AG20443 (cell line): ENCODE measurements at regions not wholly inside any gene's neighbourhood (a gene's known extent, or its start where the extent isn't known, plus 50 kb on each side); places are given as distances from the start of the nearest gene placed in this dataset.
A peak's percentile ranks its signal among the peaks of the same experiment; 100 is the strongest.
"Not testable (repeated sequence)": the region's sequence is repeated elsewhere in the genome, so short reads cannot be mapped to it uniquely, and the experiment has no call there.

Source experiments
- DNase-seq: peaks from one replicate; pipeline ENCODE4 v3.0.0; 2012; ENCODE audit warnings: low spot score, mixed read lengths

DNA sequence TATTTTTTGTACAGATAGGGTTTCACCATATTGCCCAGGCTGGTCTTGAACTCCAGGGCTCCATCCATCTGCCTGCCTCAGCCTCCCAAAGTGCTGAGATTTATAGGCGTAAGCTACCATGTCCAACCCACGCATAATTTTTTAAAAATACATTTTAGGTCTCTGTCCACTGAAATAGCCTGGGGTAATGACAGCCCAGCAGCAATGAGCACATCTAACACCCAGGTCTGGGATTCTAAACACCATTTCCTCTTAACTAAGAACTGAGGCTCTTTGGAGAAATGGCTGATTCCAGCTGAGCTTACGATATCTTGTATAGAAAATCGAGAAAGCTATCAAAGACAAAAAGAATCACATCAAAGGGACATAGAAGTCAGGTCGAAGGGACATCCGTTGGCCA, 245.3 kb downstream of the PARN start:
- DNase-seq = no peak

DNA sequence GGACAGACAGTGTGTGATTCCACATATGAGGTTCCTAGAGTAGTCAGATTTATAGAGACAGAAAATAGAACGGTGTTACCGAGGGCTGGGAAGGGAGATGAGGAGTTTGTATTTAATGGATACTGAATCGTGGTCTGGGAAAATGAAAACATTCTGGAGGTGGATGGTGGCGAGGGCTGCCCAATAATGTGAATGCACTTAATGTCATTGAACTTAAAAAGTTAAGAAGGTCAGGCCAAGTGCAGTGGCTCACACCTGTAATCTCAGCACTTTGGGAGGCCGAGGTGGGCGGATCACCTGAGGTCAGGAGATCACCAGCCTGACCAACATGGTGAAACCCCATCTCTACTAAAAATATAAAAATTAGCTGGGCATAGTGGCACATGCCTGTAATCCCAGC, 246.2 kb downstream of the PARN start:
- not testable (repeated sequence) for DNase-seq

DNA sequence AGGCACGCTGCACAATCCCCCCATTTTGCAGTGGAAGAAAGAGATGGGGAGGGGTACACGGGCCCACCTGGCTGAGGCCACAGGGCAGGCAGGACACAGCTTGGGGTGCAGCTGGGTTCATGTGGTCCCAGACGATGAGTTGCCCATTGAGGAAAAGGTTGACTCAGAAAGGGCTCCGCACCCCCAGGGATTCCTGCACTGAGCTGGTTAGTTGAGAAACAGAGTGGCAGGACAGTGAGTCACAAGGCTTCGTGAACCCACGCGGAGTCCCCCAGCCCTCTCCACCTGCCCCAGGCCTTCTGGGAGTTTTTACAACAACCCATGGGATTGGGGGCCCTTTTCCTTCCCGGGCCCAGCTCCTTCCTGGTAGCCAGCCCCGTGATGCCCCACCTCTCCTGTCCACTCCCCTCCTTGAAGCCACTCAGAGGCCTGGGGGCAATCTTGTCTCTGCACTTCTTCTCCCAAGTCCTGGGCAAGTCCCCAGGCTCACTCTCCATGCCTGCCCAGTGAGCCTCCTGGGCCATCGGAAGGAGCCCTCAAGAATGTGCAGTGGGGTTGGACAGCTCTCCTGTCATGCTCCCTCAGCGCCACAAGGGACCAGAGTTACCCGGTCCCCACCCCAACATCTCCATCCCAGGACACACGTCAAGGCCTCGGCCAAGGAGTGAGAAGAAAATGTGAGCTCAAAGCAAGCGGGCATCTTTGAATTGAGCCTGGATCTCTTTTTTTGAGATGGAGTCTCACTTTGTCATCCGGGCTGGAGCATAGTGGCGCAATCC, 251.2 kb downstream of the PARN start:
- peak; percentile 53 for DNase-seq

DNA sequence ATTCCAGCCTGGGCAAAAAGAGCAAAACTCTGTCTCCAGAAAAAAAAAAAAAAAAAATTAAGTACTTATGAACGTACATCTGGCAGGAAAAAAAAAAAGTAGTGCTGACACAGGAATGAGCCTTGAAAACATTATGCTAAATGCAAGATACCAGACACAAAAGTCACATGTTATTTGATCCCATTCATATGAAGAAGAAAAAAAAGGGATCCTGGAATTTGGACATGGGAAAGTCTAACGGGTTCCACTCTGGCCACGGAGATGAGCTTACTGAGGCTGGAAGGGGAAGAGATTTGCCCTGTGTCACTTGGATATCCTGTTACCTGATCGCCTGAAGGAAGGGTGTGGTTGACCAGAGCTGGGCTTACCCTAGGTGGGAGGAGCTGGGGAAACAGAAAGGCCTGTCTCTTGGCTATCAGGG, 251.9 kb downstream of the PARN start:
- DNase-seq = peak; percentile 46

DNA sequence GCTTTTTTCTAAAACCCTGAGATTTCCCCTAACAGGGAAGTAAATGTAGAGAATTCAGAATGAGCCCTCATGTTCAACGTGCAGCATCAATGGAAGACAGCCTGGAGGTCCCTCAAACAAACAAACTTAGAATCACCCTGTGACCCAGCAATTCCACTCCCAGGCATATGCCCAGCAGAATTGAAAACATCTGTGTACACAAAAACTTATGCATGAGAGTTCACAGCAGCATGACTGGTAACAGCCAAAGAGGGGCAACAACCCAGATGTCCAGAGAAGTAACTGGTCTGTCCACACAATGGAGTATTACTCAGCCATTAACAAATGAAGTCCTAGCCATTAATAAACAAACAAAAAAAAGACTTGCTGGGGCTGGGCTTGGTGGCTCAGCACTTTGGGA, 252.7 kb downstream of the PARN start:
- no peak for DNase-seq

DNA sequence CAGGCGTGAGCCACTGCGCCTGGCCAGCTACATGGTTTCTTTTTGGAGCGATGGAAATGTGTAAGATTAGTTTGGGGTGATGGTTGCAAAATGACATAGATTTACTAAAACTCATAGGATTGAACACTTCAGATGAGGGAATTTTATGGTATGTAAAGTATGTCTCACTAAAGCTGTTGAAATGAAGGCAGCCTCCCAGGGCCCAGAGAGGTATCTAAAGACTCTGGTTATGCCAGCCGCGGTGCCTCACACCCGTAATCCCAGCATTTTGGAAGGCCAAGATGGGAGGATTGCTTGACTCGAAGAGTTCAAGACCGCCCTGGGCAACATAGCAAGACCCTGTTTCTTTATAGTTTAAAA, 254.9 kb downstream of the PARN start:
- no peak for DNase-seq

DNA sequence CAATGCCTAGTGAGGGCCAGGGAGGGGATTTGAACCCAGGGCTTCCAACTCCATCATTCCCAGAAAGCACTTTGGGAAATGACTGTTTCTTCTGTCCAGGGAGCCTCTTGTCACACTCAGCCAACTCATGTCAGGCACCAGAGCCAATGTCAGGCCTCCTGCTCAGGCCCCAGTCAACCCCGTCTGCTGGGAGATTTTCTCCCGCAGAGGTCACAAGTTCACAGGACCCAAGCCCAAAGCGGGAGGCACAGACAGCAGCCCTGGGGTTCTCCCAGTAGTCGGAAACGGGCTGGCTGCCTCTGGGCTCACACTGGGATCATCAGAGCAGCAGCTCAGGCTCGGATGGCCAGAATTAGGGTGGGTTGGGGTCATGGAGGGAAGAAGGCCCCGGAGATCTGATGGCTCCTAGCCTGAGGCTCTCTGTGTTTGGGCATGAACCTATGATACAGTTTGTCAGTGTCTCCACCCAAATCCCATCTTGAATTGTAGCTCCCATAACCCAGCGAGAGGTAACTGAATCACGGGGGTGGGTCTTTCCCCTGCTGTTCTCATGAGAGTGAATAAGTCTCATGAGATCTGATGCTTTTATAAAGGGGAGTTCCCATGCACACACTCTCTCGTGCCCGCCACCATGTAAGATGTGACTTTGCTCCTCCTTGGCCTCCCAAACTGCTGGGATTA, 255.5 kb downstream of the PARN start:
- no peak for DNase-seq

DNA sequence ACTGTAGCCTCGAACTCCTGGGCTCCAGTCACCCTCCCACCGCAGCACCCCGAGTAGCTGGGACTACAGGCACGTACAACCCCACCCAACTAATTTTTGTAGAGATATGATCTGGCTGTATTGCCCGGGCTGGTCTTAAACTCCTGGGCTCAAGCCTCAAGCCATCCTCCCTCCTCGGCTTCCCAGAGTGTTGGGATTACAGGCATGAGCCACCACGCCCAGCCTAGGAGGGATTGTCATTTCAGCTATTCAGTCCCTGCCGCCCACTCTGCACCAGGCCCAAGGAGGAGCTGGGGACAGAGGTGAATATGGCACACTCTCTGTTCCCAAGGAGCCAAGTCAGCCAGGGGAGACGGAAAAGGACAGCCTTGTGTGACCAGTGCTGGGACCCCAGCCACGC, 256.2 kb downstream of the PARN start:
- DNase-seq = no peak

DNA sequence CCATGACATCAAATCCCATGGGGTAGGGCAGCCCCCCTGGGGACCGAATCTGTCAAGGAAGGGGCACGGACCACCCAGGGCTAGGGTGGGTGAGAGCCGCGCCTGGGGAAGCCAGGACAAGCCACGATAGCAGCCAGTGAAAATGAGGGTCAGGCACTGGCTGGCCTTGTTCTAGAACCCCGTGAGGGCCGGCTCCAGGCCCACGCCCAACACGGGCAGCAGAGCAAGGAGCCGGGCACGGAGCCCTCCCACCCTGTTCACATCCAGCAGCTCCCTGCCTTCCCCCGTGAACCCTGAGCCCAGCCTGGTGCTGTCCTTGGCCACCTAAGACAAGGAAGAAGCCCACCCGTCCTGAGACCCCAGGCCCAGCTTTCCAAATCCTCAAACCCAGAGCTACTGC, 256.7 kb downstream of the PARN start:
- DNase-seq = no peak

DNA sequence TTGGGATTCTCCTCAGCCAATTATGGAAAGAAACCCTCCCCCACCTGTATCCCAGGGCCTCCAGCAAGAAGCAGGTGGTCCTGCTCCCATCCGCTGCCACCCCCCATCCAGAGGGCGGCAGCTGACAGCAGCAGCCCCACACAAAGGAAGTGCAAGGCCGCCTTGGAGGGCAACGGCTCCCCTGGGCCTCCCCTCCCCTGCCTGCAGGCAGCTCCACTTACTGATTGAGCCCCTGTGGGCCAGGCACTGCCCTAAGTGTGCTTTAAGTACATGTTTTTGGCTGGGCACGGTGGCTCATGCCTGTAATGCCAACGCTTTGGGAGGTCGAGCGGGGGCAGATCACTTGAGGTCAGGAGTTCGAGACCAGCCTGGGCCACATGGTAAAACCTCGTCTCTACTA, 257.6 kb downstream of the PARN start:
- no peak for DNase-seq

DNA sequence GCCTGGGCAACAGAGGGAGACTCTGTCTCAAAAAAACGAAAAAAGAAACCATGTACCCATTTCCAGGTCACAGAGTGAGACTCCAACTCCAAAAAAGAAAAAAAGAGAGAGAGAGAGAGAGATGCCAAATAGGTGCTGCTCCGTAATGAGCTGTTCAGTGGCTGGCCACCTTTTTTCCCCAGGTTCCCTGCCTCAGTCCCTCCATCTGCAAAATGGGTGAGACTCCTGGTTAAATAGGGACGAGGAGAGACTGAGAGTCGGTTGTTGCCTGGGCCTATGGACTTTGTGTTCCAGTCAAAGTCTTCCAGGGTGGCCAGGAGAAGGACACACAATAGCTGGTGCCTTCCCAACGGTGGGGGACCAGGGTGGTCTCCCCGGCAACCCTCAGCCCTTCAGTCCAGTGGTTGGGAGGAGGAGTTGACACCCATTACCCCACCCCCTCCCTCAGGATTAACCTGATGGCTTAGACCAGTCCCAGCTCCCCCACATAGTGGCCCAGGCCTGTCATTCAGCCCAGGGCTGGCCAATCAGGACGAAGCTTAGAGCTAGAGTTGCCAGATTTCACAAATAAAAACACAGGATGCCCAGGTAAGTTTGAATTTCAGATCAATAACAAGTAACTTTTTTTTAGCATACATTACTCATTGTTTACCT, 258.2 kb downstream of the PARN start:
- no peak for DNase-seq

DNA sequence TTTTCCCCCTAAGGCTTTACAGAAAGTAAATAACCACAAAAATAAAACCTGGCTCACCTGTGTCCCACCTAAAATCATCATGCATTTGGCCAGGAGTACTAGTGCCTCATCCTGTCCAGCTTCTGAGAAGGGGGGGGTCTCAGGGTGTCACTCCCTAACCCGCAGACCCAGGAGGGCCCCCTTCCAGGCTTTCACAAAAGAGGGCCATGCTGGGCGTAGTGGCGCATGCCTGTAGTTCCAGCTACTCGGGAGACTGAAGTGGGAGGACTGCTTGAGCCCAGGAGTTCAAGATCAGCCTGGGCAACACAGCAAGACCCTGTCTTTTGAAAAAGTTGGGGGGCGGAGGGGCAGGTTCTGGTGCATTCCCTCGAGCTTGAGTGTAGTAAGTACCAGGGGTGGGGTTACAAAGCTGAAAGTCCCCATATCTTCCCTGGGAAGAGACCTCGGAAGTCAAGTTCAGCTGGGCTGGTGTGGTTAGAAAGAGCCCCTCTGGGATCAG, 259.3 kb downstream of the PARN start:
- DNase-seq = no peak

DNA sequence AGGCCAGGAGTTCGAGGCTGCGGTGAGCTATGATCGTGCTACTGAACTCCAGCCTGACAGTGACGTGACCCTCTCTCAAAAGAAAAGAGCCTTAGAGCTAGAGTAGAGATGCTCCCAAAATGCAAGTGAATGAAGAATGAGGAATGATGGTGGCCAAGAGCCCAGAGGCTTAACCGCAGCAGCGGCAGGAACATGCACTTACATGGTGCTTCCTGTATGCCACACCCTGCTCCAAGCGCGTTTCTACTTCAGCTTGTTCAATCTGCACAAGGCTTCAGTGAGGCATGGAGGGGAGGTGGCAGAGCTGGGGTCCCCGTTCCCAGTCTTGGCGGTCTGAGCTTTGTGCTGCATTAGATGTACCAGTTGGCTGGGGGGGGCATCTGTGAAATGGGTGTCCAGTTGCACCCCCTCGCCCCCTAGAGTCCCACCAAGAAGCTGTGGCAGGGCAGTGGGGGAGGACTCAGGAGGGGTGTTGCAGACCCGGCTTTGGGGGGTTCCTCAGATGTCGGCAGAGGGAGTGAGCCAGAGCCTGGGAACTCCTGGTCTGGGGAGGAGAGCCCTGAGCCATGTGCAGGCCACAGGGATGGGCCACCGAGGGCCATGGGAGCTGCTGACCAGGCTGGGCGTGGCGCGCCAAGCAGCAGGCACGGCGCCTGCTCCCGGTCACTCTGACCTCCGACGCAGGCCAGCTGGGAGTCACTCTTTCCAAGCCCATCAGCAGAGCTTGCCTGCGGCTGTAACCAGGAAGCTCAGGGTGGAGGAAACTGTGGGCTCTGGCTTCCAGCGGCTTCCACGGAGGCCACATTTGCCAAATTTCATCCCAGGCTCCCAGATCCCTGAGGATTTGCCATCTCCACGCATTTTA, 260.1 kb downstream of the PARN start:
- DNase-seq = peak; percentile 78

DNA sequence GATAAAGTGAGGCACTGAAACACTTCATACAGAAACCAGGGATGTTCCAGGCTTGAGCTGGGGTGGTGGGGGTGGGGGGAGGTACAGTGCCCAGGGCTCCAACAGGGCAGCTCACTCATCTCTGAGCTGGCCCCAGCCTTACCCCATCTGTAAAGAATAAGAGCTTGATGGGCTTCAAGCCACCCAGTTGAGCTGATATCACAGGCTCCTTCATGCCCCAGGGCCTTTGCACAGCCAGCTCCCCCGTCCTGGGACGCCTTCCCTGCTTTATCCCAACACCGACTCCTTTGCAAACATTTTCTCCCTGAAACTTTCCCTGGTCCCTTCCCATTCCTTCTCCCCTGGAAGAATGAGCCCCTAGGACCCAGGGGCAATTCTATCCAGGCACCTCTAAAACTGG, 261.7 kb downstream of the PARN start:
- no peak for DNase-seq

DNA sequence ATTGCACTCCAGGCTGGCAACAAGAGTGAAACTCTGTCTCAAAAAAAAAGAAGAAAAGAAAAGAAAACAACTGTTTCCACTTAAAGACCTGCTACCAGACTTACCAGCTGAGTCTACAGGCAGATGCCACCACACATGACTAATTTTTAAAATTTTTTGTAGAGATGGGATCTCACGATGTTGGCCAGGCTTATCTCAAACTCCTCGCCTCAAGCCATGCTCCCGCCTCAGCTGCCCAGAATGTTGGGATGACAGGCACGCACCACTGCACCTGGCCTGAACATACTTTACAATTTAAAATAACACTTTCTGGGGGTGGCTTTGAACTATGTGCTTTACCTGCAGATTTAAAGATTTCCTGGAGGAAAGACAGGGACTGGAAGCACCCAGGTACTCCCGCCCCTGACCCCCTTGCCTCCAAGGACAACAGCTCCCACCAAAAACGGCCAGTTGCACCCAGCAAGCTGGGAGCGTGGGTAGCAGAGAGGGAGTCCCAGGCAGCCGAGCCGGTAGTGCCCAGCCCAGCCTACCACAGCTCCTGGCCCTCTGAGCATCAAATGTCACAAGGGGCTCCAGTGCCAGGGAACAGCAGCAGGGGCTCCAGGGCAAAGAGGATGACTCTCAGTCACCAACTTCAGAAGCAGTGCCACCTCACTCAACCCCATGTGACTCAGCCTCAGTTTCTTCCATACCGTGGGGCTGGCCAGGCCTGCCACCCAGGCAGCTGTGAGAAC, 262.9 kb downstream of the PARN start:
- DNase-seq = no peak

DNA sequence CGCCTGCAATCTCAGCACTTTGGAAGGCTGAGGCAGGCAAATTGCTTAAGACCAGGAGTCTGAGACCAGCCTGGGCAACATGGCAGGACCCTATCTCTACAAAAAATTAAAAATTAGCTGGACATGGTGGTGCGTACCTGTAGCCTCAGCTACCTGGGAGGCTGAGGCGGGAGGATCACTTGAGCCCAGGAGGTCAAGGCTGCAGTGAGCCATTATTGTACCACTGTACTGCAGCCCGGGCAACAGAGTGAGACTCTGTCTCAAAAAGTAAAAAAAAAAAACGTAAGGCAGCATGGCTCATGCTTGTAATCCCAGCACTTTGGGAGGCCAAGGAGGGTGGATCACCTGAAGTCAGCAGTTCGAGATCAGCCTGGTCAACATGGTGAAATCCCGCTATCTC, 263.6 kb downstream of the PARN start:
- DNase-seq = no peak

DNA sequence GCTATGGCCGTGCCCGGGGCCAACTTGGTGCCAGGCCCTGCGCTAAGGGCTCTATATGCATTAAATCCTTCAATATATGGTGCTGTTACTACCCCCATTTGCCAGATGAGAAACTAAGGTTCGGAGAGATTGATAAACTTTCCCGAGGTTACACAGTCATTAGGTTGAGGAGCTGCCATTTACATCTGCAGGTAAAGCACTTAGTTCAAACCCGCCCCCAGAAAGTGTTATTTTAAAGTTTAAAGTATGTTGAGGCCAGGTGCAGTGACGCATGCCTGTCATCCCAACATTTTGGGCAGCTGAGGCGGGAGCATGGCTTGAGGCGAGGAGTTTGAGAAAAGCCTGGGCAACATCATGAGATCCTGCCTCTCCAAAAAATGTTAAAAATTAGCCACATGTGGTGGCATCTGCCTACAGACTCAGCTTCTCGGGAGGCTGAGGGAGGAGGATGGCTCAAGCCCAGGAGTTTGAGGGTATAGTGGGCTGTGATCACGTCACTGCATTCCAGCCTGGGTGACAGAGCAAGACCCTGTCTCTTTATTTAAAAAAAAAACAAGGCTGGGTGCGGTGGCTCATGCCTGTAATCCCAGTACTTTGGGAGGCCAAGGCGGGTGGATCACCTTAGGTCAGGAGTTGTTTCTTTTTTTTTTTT, 264.7 kb downstream of the PARN start:
- DNase-seq = no peak

DNA sequence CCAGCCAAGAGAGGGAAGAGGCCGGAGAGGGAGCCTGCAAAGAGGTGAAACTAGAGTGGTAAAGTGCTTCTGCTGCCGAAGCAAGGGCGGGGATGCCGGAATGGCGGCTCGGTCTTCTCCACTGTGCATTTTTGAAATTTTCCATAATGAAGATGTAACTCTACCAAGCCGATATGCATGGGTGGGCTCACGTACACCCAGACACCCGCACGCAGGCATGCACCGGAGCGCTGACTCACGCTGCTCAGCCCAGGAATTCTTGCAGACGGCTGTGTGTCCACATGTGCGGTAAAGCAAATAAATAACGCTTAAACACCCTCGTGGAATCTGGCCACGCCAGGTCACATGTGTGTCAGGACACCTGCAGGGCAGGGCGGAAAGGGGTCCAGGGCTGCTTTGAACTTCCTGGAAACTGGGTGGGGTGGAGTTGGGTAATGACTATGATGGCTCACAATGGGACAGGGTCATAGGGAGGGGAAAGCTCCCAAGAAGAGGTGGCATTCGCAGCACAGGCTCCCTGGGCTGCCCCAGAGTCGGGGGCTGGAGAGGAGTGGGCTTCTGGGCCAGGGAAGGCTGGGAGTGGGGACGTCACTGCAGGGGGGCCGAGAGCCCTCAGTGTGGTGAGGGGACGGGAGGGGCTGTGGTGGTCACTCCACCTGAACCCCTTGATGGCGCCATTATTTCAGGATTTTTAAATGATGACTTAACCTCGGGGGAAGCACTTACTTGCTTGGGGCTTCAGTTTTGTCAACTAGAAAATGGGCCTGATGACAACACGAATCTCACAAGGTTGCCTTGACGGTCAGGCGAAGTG, 265.5 kb downstream of the PARN start:
- DNase-seq = no peak

DNA sequence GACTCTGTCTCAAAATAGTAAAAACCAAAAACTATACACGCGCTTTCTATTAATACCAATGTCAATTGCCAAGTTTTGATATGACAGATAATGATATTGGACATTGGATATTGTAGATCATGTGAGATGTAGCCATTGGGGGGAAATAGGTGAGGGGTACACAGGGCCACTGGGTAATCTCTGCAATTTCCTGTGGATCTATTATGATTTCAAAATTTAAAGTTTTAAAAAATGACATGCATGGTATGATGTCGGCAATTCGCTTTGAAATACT, 266.0 kb downstream of the PARN start:
- no peak for DNase-seq

DNA sequence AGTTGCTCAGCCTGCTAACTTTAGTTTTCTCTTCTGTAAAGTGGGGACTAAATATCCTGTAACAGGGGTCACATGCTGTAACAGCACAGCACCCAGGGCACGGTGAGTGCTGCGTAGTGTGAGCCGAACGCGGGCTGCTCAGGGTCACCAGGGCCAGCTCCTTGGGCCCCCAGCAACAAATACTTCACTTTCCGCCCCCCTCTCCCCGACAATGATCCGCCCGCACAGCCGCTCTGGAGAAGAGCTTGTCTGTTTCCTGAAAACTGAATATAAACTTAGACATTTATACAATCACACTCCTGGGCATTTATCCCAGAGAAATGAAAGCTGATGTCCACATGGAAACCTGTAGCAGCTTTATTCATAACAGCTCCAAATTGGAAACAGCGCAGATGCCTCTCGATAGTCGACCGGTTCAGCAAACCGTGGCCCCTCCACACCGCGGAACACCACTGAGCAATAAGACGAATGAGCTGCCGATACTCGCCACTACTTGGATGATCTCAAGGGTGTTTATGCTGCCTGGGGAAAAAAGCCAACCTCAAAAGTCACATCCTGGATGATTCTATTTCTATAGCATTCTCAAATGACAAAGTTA, 267.2 kb downstream of the PARN start:
- peak; percentile 47 for DNase-seq
